Glutamatergic neuron (in vitro differentiated cells): ENCODE measurements at regions not wholly inside any gene's neighbourhood (a gene's known extent, or its start where the extent isn't known, plus 50 kb on each side); places are given as distances from the start of the nearest gene placed in this dataset.

Experiments
- DNase-seq: peaks from one replicate; pipeline ENCODE4 v3.0.0; 2022
- H3K27ac Mint-ChIP-seq: one replicate; pipeline ENCODE4 v1.8.0; 2020; ENCODE audit warnings: mild to moderate bottlenecking, mixed read lengths, inconsistent platforms; ENCODE audit not compliant: unreplicated experiment
- H3K27me3 Mint-ChIP-seq: one replicate; pipeline ENCODE4 v1.8.0; 2020; ENCODE audit warnings: mild to moderate bottlenecking, moderate library complexity, mixed read lengths, inconsistent platforms; ENCODE audit not compliant: unreplicated experiment
- H3K36me3 Mint-ChIP-seq: one replicate; pipeline ENCODE4 v1.8.0; 2020; ENCODE audit warnings: mild to moderate bottlenecking, mixed read lengths, inconsistent platforms; ENCODE audit not compliant: unreplicated experiment
- H3K4me1 Mint-ChIP-seq: one replicate; pipeline ENCODE4 v1.8.0; 2020; ENCODE audit warnings: mild to moderate bottlenecking, low read depth, mixed read lengths, inconsistent platforms; ENCODE audit not compliant: unreplicated experiment
- H3K4me3 Mint-ChIP-seq: one replicate; pipeline ENCODE4 v1.8.0; 2020; ENCODE audit warnings: mild to moderate bottlenecking, mixed read lengths, inconsistent platforms; ENCODE audit not compliant: unreplicated experiment
- H3K9me3 Mint-ChIP-seq: one replicate; pipeline ENCODE4 v1.8.0; 2020; ENCODE audit warnings: mild to moderate bottlenecking, moderate library complexity, mixed read lengths, inconsistent platforms; ENCODE audit not compliant: unreplicated experiment
- CTCF ChIP-seq: fragments of 200-600 bp; sonication (generic); IDR thresholded peaks from one replicate; pipeline ENCODE4 v1.5.0; 2021; ENCODE audit not compliant: partially characterized antibody, unreplicated experiment

- no peaks in the 10 kb centered on the region for H3K36me3 Mint-ChIP-seq
- H3K4me3 Mint-ChIP-seq, result no peak overlapping the region
- TF ChIP-seq CTCF, result no peak
- DNase-seq, result no peak
- no peaks in the 10 kb centered on the region for H3K9me3 Mint-ChIP-seq
- H3K27me3 Mint-ChIP-seq, result no peaks in the 10 kb centered on the region
- no peaks in the 10 kb centered on the region for H3K4me1 Mint-ChIP-seq
- no peak overlapping the region for H3K27ac Mint-ChIP-seq
Measured at GRCh38 chr1:199704231-199704630, 323.3 kb upstream of the NR5A2 start.

GRCh38 chr1:199705825-199706224, 321.7 kb upstream of the NR5A2 start:
- no peak overlapping the region for H3K4me3 Mint-ChIP-seq
- DNase-seq, result no peak
- H3K27ac Mint-ChIP-seq, result no peak overlapping the region
- no peaks in the 10 kb centered on the region for H3K27me3 Mint-ChIP-seq
- H3K4me1 Mint-ChIP-seq, result no peaks in the 10 kb centered on the region
- H3K36me3 Mint-ChIP-seq, result peaks cover under 1% of the 10 kb centered on the region
- peaks cover 2% of the 10 kb centered on the region for H3K9me3 Mint-ChIP-seq
- TF ChIP-seq CTCF, result no peak

- Mint-ChIP-seq H3K4me1 (no peaks in the 10 kb centered on the region), H3K36me3 (peaks cover 12% of the 10 kb centered on the region), H3K9me3 (peaks cover 6% of the 10 kb centered on the region), H3K27me3 (no peaks in the 10 kb centered on the region), H3K27ac (no peak overlapping the region), H3K4me3 (no peak overlapping the region)
- TF ChIP-seq CTCF, result no peak
- no peak for DNase-seq
Measured at GRCh38 chr1:199706826-199707606, 320.5 kb upstream of the NR5A2 start.

GRCh38 chr1:199710974-199711373, 316.5 kb upstream of the NR5A2 start:
- Mint-ChIP-seq H3K9me3 (peaks cover 8% of the 10 kb centered on the region), H3K27ac (no peak overlapping the region), H3K4me3 (no peak overlapping the region), H3K27me3 (peaks cover 2% of the 10 kb centered on the region), H3K36me3 (peaks cover 12% of the 10 kb centered on the region), H3K4me1 (no peaks in the 10 kb centered on the region)
- no peak for TF ChIP-seq CTCF
- no peak for DNase-seq

GRCh38 chr1:199716729-199717128, 310.8 kb upstream of the NR5A2 start:
- peaks cover 3% of the 10 kb centered on the region for H3K36me3 Mint-ChIP-seq
- H3K9me3 Mint-ChIP-seq, result peaks cover 3% of the 10 kb centered on the region

More at GRCh38 chr1:199716729-199717128, 310.8 kb upstream of the NR5A2 start:
- DNase-seq, result no peak
- H3K27me3 Mint-ChIP-seq, result peaks cover 2% of the 10 kb centered on the region
- H3K4me1 Mint-ChIP-seq, result no peaks in the 10 kb centered on the region
- no peak overlapping the region for H3K27ac Mint-ChIP-seq
- no peak for TF ChIP-seq CTCF
- H3K4me3 Mint-ChIP-seq, result no peak overlapping the region
